Glomerular visceral epithelial cell (primary cell): ENCODE measurements at regions not wholly inside any gene's neighbourhood (a gene's known extent, or its start where the extent isn't known, plus 50 kb on each side); places are given as distances from the start of the nearest gene placed in this dataset.
A peak's percentile ranks its signal among the peaks of the same experiment; 100 is the strongest.

Source experiments
- DNase-seq: peaks from one replicate; pipeline ENCODE4 v3.0.0-alpha.2; 2016; ENCODE audit errors: extremely low spot score

DNA sequence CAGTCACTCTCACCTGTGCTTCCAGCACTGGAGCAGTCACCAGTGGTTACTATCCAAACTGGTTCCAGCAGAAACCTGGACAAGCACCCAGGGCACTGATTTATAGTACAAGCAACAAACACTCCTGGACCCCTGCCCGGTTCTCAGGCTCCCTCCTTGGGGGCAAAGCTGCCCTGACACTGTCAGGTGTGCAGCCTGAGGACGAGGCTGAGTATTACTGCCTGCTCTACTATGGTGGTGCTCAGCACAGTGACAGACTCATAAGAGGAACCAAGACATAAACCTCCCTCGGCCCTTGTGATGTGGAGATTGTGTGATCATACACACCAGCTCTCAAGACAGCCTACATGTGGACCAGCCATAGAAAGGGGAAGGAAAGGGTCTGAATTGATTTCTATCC is 113.3 kb downstream of the ZNF280B start:
- DNase-seq, result no peak

DNA sequence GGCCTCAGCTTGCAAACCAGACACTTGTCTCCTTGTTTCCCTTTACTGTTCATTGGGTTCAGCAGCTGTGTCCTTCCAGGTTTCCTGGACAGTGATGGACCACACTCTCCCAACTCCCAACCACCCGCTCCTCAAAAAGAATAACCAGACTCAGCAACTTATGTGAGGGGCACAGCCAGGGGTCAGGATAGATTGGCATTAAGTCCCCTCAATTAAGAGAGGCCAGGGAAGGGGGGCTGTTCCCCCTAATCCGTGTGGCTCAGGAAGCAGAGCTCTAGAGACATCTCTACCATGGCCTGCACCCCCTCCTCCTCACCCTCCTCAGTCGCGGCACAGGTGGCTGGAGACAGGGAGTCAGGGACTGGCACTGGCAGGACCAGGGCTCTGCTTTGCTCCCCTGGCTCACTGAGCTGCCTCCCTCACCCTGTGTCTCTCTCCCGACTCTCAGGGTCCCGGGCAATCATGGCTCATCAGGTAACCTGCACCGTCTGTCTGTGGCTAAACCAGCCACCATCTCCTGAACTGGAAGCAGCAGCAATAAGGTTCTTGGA is 111.7 kb downstream of the ZNF280B start:
- DNase-seq, result no peak

DNA sequence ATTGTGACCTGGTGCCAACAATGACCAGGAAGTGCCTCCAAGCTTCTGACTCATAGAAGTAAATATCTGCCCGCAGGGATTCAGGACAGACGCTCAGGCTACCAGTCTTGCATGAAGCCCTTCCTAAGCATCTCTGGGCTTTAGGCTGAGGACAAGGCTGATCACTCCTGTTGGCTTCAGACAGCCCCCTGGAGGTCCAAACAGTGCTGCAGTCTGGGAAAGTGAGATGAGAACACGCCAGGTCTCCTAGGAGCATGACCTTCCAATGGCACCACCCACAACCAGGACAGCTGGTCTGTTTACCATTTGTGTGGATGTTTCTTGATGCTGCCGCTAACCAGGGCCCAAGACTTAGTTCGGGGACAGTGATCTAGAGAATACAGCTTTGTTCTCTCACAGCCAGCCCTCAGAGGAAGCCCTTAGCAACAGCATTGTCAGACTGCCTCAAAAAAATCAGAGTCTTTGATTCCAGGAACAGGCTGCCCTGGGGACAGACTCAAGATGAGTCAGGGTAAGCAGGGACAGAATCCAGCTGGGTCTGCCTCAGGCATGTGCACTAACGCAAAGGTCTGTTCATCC is 111.2 kb downstream of the ZNF280B start:
- DNase-seq, result peak; percentile 46

DNA sequence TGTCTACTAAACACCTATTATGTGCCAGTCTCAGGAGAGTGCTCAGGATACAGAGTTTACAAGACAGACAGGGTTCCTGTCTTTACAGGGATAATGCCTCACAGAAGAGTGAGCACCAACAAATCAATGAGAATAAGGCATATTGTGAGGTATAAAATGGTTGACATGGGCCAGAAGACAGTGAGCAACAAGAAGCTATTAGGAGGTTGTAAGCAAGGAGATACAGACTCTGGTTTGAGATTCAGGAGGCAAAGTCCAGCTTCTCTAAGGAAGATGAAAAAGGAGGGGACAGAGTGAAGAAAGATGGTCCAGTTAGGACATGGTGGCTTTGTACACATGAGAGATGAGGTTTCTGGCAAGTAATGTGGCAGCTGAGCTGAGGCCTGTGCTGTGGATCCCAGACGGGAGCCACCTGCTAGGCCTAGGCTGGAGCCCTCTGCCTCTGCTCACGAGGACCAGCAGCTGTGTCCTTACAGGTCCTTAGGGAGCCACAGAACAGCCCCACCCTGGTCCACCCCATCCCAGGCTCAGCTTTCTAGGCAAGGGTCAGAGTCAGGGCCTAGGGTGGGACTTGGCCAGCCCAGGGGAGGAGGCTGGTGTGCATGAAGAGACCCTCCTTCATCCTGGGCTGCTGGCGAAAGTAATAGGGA is 110.5 kb downstream of the ZNF280B start:
- no peak for DNase-seq

DNA sequence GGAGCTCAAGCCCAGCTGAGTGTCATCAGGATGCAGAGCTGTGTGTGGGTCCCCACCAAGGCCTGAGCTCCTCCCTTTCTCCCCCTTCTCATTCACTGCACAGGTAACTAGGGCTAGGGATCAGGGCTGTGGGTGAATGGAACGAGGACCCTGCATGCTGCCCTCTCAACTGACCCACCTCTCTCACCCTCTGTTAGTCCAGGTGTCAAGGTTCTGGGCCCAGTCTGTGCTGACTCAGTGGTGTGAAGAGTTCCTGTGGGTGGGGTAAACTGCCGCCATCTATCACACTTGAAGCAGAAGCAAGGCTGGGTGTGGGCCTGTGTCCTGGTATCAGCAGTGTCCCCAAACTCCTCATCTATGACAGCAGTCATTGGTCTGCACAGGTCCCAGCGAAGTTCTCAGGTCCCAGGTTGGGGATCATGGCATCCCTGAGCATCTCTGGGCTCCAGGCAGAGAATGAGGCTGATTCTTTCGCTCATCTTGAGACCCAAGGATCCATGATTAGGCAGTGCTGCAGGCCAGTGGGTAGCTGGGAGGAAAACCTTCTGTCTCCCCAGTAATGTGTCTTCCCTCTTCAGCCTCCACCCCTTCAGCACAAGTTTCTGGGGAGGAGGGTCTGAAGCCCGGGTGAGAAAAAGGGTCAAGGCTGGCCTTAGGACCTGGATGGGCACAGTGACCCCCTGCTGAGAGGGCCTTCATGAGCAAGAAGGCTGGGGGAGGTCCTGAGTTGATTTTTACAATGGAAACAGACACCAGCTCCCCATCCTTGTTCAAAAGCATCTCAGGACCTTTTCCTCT is 109.8 kb downstream of the ZNF280B start:
- DNase-seq, result no peak

DNA sequence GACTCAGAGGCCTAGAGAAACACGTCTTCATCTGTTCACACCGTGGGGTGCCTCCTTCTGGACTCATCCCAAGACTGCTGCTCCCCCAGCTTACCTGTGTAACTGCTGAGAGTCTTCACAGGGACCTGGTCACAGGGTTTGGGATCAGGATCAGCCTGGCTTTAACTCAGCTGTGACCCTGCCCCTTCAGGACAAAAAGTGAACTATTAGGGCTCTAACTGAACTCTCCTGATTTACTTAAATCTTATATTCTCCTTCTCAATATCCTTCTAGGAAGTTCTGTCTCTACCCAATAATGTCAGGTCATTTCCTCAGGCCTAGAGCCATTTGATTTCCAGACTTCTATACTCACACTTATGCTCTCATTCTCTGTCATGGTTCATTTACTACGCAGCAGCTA is 108.4 kb downstream of the ZNF280B start:
- no peak for DNase-seq

DNA sequence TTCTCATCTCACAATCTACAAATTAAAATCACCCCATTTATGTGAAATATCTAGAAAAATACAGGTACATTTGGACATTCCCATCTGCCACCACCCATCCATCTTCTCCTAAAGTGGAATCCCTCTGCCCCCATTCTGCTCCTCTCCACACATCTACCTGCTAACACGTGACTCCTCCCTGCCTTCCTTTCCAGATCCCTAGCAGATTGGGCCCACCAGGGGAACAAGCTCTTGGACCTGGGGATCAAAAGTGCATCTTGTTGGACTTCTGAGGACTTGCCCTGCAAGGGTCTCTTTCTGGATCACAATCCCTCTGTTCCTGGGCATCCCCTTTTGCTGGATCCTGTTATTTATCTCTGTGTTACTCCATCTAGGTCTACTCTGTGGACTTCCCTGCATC is 107.6 kb downstream of the ZNF280B start:
- no peak for DNase-seq

DNA sequence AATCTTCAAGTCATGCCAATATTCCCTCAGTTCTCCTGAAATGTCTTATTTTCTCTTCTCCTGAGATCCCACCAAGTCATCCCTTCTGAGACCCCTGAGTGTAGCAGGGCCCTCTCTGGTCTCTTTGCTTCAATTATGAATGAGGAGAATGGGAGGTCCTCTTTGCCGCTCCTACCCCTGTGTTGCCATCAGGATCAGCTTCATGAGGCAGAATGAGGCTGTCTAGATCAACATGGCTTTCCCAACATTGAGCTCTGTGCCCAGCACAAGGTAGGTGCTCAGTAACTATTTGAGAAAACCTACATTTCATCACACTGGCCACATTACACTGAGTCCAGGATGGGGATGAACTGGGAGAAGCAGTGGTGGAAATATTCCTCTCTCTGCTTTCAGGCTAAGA is 107.2 kb downstream of the ZNF280B start:
- DNase-seq, result no peak

DNA sequence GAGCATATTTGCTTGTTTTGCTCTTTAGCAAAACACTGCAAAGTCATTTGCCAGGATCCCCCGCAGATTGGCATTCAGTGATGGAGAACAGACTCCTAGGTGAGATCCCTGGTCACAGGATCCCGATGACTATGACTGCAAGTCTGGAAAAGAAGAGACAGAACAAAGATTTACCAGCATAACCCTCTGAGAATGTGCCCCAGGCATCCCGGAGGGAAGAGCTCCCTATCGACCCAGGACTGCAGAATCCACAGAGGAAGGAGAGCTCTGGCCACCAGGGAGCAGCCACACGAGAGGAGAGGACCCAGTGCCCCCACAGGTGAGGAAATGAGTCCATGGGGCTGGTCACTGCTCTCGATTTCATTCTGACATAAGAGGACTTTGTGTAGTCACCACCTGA is 105.2 kb downstream of the ZNF280B start:
- DNase-seq, result no peak

DNA sequence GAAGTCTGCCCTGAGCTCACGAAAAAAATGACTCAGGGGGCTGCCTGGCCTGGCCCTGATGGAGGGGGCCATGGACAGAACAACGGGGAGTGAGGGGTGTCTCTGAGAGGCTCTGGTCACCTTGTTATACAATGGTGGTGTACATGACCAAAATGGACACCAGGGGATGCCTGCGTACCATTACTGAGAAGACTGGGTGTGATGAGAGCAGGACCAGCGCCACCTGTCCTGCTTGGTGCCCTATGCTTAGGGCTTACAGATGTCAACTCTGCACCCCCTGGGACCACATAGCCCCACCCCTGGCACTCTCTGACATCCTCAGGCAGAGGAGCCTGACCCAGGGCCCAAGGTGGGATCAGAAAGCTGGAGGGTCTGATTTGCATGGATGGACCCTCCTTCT is 104.8 kb downstream of the ZNF280B start:
- DNase-seq, result no peak

DNA sequence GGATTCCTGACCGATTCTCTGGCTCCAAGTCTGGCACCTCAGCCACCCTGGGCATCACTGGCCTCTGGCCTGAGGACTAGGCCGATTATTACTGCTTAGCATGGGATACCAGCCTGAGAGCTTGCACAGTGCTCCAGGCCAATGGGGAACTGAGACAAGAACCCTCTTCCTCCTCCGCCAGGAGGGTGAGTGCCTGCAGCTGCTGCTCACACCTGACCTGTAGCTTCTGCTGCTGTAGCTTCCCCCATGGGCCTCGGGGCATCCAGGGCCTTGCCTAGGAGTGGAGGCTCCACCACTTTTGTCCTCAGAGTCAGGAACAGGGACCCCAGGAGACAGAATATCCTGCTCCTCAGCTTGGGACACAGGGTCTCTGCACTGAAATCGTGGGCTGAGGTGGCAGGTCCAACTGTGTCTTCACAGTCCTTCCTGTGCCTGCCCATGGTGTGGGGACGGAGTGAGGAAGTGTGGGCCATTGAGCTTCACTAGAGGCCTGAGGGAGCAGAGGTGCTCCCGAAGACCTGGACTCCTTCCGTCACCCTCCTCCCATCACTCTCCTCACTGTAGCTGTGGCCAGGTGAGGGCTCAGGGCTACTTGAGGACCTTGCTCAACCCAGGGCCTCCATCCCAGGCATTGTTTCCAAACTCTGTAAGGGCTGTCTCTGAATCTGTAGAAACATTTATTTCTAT is 103.8 kb downstream of the ZNF280B start:
- DNase-seq, result no peak

DNA sequence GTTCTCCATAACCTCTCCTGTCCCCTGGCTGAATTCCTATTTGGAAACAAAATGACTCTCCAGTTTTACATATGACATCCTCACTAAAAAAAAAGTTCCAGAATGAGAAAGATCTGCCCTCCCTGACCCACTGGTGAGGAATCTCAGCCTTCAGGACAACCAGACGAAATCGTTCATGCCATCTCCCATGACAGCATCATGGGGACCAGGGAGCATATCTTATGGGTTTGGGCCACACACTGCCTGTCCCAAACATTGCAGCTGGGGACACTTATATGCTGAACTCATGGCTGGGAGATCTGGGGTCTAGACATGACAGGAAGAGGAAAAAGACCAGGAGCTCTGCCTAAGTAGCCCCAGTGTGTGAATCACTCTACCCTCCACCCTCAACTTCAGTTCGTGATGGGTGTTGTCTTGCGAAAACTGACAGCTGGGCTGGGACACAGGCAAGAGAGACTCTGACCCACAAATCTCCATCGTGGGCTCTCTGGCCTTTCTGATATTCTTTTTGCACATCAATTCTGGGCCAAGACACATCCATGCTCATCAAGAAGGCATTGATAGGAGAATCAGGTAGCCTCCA is 102.0 kb downstream of the ZNF280B start:
- no peak for DNase-seq

DNA sequence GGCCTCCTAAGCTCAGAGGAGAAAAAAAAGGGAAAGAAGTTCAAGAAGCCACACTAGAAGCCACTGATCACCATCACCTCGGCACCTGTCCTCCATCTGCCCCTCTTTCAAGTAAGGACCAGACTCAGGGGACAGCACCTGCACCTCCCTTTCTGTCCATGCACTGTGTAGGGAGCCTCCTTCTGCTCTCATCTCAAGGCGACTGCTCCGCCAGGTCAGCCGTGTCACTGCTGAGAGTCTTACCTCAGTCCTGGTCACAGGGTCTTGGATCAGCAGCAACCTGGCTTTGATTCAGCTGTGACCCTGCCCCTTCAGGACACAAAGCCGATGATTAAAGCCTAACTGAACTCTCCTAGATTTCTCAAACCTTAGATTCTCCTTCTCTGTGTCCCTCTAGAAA is 101.5 kb downstream of the ZNF280B start:
- no peak for DNase-seq

DNA sequence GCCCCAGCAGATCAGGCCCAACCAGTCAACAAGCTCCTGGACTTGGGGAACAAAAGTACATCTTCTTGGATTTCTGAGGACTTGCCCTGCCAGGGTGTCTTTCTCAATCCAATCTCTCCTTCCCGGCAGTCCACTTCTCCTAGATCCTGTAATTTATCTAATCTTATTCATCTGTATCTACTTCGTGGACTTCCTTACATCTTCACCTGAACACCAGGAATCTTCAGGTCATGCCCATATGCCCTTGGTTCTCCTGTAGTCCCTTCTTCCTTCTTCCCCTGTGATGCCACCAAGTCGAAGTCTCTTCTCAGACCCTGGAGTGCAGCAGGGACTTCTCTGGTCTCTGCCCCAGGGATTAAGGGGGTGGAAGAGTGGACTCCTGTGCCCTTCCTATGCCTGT is 100.3 kb downstream of the ZNF280B start:
- no peak for DNase-seq

DNA sequence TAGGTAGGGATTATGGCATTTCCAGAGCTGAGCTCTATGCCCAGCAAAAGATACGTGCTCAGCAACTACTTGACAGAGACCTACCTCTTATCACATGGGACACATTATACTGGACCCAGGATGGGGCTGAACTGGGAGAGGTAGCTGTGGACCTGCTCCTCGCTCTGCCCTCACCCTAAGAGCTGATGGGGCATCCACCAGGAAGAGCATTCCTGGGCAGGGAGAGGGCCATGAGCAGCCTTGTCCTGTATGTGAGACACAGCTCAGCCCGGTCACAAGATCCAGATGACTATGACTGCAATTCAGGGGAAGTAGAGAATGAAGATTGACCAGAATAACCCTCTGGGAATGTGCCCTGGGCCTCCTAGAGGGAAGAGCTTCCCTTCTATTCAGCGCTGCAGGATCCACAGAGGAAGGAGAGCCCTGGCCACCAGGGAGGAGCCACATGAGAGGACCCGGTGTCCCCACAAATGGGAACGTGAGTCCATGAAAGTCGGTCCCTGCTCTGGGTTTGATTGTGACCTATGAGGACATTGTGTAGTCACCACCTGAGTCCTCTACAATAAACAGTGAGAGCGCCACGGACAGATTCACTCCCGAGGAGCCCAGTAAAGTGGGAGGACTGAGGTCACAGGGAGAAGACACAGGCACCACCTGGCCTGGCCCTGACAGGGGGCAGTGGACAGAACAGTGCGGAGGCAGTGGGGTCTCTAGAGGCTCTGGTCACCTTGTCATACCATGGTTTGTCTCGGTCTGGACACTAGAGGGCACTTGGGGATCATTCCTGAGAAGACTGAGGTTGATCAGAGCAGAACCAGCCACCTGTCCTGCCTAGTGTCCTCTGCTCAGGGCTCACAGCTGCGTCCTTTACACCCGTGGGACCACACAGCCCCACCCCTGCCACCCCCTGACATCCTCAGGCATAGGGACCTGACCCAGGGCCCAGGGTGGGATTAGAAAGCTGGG is 99.5 kb downstream of the ZNF280B start:
- DNase-seq, result peak; percentile 17

DNA sequence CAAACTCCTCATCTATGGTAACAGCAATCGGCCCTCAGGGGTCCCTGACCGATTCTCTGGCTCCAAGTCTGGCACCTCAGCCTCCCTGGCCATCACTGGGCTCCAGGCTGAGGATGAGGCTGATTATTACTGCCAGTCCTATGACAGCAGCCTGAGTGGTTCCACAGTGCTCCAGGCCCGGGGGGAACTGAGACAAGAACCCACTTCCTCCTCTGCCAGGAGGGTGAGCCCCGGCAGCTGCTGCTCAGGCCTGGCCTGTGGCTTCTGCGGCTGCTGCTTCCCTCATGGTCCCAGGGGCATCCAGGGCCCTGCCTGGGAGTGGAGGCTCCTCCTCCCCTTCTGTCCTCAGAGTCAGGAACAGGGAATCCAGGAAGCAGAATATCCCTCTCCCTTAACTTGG is 98.4 kb downstream of the ZNF280B start:
- no peak for DNase-seq

DNA sequence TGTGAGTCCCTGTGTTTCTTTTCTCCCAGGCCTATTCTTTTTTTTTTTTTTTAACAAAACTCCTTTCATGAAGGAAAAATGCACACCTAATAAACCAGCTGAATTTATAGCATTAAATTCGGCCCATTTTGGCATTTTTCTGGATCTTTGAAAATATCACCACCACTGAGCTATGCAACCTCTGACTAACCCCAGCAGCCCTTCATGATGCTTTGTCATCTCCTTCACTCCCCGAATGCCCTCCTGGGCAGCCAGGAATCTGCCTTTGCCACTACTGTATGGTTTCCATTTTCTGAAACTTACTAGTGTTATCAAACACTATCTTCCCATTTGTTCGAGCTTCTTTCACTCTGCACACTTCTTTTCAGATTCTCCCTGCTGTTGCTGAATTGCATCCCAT is 97.9 kb downstream of the ZNF280B start:
- DNase-seq, result no peak

DNA sequence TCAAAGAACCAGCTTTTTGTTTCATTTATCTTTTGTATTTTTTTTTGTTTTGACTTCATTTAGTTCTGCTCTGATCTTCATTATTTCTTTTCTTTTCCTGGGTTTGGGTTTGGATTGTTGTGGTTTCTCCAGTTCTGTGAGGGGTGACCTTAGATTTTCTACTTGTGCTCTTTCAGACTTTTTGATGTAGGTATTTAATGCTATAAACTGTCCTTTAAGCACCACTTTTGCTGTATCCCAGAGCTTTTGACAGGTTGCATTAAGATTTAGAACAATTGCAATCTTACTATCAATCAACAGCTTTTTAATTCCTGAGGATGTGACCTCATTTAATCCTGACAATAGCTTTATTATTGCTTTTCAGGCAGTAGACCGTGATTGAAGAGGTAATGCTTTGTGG is 94.3 kb downstream of the ZNF280B start:
- no peak for DNase-seq

DNA sequence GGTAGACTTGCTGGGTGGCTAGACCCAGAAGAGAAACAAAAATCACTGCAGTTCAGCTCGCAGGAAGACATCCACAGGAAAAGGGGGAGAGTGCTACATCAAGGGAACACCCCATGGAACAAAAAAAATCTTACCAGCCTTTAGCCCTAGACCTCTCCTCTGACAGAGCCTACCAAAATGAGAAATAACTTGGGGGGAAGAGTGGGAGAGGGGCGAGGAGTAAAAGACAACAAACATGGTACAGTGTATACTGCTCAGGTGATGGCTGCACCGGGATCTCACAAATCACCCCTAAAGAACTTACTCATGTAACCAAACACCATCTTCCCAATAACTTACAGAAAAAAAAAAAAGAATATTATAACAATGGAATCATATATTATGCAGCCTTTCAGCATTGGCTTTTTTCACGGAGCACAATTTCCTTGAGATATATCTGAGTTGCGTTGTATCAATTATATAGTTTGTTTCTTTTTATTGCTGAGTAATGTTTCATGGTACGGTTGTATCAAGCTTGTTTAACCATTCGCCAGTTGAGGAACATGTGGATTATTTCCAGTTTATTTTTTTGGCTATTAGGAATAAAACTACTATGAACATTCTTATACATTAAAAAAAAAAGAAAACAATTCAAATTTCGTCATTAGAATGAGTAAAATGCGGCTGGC is 90.9 kb downstream of the ZNF280B start:
- no peak for DNase-seq

DNA sequence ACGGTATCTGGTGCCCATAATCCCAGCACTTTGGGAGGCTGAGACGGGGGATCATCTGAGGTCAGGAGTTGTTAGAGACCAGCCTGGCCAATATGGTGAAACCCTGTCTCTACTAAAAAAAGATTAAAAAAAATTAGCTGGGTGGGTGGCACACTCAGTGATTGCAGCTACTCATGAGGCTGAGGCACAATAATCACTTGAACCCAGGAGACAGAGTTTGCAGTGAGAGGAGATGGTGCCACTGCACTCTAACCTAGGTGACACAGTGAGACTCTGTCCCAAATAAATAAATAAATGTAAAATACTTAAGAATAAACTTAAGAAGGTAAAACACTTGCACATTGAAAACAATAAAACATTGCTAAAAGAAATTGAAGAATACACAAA is 90.4 kb downstream of the ZNF280B start:
- DNase-seq, result no peak
